GM10266 (cell line): ENCODE measurements at regions not wholly inside any gene's neighbourhood (a gene's known extent, or its start where the extent isn't known, plus 50 kb on each side); places are given as distances from the start of the nearest gene placed in this dataset.

Source experiments
- DNase-seq: peaks from one replicate; pipeline ENCODE4 v3.0.0; 2012; ENCODE audit errors: extremely low spot score
- TF ChIP-seq, protein P1 (sequence below): IDR thresholded peaks from 2 replicates; pipeline ENCODE4 v1.5.1; 2012; ENCODE audit warnings: mild to moderate bottlenecking, low read depth; ENCODE audit not compliant: control insufficient read depth, insufficient read depth; ENCODE audit errors: missing control alignments

DNA sequence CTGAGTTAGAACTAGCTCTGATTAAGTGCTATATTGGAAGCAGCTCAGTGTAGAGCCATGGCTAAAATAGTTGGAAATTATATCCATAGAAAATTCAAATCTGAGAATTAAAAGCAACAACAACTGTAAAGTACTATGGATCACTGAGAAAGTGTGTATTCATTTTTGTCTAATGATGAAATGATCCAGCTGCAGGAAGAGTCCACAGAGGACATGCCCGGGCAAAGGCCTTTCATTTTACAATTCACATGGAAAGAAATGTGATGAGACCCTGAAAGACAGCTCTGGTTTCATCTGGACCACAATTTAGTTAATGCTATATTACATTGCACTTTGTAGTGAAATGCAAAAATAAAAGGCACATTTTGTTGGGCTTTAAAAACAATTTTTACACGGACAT is 196.8 kb upstream of the FAT1 start:
- TF ChIP-seq, protein P1, sequence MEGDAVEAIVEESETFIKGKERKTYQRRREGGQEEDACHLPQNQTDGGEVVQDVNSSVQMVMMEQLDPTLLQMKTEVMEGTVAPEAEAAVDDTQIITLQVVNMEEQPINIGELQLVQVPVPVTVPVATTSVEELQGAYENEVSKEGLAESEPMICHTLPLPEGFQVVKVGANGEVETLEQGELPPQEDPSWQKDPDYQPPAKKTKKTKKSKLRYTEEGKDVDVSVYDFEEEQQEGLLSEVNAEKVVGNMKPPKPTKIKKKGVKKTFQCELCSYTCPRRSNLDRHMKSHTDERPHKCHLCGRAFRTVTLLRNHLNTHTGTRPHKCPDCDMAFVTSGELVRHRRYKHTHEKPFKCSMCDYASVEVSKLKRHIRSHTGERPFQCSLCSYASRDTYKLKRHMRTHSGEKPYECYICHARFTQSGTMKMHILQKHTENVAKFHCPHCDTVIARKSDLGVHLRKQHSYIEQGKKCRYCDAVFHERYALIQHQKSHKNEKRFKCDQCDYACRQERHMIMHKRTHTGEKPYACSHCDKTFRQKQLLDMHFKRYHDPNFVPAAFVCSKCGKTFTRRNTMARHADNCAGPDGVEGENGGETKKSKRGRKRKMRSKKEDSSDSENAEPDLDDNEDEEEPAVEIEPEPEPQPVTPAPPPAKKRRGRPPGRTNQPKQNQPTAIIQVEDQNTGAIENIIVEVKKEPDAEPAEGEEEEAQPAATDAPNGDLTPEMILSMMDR, result no peak
- DNase-seq, result no peak

DNA sequence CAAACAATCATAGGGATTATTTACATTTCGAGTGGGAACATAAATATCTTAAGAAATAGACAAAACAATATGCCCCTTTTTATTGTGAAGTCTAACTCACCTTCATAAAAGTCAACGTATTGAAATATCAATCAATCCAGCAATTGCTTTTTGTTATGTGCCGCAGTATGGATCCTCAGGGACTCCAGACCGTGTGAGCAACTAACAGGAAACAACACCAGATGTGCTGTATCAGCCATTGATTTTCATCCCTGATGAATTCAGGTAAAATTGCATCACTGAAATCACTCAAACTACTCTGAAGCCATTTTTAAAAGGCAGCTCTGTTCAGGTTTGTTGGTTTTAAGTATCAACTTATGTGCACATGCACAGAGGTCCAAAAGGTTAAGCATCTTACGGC is 197.3 kb upstream of the FAT1 start:
- DNase-seq, result no peak
- TF ChIP-seq, protein P1, result no peak

DNA sequence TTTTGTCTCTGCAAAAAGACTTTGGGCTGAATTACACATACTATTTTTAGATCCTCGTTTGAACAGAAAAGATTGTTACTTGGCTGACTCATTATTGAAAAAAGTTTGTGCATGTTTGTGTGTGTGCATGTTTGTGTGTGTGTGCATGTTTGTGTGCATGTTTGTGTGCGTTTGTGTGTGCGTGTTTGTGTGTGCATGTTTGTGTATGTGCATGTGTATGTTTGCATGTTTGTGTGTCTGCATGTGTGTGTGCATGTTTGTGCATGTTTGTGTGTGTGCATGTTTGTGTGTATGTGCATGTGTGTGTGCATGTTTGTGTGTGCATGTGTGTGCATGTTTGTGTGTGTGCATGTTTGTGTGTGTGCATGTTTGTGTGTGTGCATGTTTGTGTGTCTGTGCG is 201.1 kb upstream of the FAT1 start:
- no peak for DNase-seq
- TF ChIP-seq, protein P1, result no peak

DNA sequence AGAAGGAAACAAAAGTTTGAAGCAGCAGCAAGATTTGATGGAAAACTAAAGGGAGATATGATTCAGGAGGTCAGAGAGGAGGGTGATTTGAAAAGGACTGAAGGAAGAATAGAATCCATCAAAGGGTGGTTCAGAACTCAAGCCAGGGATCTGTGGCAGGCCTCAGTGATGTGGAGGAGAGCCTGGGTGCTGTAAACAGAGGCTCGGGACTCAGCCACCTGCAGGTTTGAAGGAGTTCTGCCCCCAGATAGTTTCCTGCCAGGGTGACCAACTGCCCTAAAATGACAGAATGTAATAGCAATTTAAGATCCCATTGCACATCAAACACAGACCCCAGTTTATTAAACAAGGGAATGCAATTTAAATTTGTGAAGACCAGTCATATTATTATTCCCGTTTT is 204.0 kb upstream of the FAT1 start:
- TF ChIP-seq, protein P1, result no peak
- DNase-seq, result no peak

DNA sequence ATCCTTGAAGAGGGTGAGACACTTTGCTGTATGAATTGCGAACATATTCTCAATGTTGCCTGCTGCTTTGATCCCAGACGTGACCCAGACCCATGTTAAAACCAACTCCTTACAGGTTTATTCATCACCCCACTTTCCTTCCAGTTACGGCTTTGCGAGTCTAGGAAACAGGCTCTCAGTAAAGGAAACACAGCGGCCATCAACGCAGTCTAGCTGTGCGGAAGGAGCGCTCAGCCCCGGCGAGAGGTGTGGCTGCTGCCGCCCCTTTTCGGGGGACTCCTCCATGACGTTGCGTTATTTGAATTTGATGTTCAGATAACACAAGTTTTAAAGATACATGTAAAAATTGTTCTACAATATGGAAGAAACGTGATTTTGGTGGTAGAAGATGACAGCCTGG is 206.4 kb upstream of the FAT1 start:
- TF ChIP-seq, protein P1, result no peak
- DNase-seq, result no peak

DNA sequence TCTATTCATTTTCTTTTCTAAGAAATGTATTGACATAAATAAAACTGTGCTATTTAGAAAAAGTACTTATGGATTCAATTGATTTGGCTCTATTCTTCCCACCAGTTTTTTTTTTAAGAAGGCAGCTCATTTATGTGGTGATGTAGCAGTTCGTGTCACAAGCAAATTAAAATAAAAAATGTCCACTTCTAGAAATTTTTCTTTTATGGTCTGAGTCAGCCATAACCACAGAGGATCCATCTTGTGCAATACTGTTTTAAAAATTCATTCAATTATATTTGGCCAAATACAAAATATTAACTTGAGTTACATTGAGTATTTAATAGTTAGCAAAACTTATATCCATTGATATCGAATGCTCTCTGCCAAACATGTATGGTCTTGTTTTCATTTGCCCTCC is 207.9 kb upstream of the FAT1 start:
- DNase-seq, result no peak
- TF ChIP-seq, protein P1, result no peak

DNA sequence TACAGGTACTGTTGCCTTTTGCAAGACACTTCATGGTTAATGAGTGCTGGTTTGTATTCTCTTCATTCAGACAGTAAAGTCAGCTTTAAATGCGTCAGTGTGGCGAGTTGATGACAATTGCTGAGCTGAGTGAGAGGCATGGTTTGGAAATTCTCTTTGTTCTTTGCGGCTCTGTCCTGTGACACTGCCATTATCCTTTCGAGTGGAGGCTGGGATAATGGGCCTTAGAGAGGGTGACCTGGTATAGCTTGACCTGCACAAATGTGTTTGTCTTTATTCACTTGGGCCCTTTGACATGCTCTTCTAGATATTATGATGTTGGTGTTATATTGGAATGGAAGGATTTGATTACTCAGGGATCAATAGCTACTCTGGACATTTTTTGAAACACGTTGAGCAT is 208.5 kb upstream of the FAT1 start:
- TF ChIP-seq, protein P1, result no peak
- DNase-seq, result no peak

DNA sequence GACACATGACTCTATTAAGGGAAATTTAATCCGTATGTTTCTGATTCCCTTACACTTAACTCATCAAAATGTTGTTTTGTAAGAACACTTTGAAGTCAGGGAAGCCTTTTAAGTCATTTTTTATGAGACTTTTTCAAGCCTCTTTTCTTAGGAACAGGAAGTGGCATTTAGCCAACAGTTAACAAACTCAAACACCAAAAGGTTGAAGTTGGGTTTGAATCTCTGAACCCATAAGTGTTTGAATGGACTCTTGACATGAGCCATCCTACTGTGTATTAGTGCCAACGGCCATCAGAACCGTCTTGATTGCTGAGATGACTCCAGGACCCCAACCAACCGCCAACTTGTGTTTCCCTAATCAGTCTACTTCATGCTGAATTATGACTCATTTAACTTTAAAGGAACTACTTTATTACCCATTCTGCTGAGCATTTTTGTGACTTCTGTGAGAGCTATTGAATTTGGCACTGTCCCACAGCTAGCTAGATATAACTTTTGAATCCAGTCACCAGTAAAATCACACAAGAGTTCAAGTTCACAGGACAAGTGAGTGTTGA is 209.1 kb upstream of the FAT1 start:
- DNase-seq, result no peak
- TF ChIP-seq, protein P1, result no peak
